ENCODE measurements at regions not wholly inside any gene's neighbourhood (a gene's known extent, or its start where the extent isn't known, plus 50 kb on each side); places are given as distances from the start of the nearest gene placed in this dataset.

DNA sequence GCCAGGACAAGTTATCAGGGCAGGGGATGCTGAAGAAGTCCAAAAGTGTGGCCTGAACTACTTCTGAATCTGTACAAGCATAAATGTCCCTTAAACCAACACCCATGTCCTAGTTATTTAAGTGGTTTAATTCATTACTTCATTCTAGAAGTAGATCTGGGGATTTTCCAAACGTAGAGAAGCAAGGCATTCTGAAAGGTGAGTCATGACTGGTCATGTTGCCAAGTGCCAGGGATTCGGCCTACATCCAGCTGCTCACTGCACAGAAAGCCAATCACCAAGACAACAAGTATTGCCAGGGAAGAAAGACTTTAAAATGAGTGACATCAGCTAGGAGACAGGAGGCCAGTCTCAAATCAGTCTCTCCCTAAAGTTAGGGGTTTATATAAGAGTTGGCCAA lies 396.6 kb downstream of the GABRB3 start:
- no peak for DNase-seq (ENCODE audit: low read depth, low spot score)

DNA sequence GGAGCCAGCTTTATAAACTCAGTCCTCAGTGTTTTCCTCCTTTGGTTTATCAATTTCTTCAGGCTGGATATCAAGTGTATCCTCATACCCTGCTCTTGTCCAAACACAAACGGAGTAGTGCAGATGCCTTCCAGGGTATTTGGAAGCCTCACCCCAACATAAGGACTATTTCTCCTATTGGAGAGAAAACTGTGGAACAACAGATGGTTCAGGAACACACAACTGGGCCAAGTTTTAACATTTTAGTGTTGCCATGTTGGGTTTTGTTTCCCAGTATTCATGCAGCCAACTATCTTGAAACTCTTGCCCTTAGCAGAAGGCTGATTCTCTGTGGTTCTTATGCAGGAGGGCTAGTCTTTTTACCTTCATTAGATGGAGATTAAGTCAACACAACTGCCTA lies 398.1 kb downstream of the GABRB3 start:
- DNase-seq (ENCODE audit: low read depth, low spot score): no peak

DNA sequence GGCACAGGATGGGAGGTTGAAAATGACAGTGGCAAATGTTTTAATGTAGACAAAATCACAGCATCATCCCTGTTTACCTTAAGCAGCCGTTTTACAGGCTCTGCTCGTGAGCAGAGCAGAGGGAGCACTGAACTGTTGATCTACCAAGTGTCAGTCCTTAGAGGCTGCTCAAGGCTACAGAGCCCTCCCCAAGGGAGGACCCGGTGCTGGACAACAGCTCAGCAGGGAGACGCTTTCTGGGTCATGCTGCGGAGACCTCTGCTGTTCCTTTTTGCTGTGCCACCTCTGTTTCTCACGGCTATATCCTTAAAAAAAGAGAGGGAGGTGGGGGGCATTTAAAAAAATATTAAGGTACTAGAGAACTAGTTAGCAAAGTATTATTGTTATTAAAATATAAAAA lies 400.2 kb downstream of the GABRB3 start:
- DNase-seq (ENCODE audit: low read depth, low spot score): no peak

DNA sequence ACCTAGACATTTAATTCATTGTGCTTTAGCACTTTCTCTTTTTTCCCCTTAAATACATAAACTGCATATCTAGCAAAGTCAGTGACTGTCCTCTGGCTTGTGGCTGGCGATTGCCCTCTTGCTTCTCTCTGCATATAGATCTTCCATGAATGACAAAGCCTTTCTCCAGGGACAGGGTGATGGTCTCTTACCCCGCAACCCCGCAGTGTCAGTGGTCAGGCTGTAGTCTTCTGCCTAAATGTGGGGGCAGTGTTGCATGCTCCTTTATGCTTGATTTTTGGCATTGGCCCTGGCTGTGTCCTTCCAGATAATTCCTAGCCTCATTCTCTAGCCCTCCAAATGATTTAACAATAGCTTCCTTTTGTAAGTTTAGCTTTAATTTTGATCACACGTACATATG lies 407.8 kb downstream of the GABRB3 start:
- DNase-seq (ENCODE audit: low read depth, low spot score): no peak

DNA sequence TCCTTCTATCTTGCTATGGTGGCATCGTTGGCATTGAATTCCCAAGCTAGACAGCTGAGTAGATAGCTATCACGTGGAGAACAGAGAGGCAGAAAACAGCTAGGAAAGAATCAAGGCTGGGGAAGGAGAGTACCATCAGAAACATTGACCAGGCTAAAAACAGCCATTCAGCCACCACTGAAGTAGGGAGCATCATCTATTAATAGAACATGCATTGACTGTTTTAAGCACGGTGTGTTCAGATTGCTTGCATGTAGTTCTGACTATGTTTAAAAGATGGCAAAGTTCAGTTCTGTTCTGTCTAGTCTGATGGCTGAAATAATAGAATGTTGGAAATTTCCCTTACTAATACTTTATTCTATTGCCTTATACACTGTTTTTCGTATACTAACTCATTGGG lies 413.0 kb downstream of the GABRB3 start:
- DNase-seq (ENCODE audit: low read depth, low spot score): no peak

DNA sequence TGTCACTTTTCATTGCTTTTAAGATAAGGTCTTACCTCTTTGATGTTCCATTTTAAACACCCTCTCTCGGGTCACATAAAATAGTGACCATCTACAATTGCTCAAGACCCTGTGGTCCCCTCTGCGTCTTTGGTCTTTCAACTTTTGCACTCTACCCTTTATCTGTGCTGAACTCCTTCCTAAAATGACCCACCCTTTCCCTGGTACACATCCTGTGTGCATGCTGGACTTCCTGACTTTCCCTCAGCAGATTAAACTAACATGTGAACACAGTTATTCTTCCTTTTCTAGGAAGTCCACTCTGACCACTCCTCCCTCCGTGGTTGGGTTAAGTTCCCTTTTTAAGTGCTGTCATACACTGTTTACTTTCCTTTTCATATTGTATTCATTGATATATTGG lies 414.2 kb downstream of the GABRB3 start:
- no peak for DNase-seq (ENCODE audit: low read depth, low spot score)

DNA sequence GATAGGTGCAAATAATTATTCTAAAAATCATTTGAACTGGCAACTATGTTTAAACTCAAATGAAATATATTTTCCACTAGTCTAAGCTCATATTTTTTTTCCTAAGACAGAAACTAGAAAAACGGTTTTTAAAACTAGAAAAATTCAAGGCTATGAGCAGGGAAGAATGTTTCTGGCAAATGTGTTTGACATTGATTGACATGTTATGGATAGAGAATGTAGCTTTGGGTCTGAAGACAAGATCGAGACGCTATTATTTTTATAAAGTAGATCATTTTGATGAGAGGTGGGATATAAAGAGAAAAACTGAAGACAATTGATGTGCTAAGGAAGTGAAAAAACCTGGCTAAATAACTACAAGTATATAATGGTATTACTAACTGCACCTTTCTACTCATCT lies 415.2 kb downstream of the GABRB3 start:
- no peak for DNase-seq (ENCODE audit: low read depth, low spot score)

DNA sequence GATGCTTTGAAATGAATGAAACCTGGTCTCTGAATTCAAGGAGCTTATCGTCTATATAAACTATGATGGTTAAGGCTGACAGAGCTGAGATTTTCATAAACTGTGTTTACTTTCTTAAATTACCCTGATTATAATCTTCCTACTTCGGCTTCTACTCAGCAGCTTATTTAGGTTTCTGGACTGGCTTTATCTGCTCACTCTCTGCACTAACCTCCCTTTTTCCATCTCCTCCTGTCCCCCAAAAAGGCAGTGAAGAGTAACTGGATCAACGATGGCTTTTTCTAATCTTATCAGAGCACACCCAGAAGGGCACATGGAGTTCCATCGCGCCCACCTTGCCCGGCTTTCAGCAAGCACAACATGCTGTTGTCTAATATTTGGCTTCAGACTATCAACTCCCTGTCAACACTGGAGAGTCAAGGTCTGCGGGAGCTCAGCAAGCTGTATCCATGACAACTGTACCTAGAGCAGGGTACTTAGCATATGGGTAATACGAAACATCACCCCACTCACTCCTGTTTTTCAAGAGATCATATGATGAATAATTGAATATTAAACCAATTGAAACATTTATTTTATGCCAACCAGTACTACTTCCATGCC lies 417.3 kb downstream of the GABRB3 start:
- no peak for DNase-seq (ENCODE audit: low read depth, low spot score)

DNA sequence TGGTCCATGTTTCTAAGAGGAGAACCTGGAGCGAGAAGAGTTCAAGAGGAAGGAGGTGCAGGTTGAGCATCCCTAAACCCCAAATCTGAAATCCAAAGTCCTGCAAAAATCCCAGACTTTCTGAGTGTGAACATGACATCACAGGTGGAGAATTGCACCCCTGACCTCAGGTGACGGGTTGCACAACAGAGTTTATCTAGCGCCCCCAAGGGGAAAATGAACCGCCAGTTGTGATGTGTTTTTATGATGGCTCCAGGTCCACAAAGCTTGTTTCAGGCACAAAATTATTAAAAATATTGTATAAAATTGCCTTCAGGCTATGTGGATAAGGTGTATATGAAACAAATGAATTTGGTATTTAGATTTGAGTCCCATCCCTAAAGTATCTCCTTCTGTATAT lies 420.0 kb downstream of the GABRB3 start:
- no peak for DNase-seq (ENCODE audit: low read depth, low spot score)

DNA sequence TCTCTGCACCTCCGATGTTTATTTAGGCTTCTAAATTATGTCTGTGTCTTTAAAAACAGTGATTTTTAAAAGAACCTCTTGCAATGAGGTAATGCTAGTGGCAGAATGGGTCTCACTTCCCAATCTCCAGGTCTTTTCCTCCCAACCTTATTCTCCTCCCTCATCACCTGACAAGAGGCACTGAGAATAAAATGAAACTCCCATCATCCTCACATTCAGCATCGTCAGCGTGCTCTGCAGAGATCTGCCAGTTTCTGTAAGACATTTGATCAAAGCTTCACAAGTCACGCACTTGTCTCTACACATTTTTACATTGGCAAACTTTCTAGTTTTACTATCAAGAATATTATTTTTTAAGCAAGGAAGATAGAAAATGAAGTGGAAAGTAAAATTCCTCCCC lies 420.5 kb downstream of the GABRB3 start:
- no peak for DNase-seq (ENCODE audit: low read depth, low spot score)

DNA sequence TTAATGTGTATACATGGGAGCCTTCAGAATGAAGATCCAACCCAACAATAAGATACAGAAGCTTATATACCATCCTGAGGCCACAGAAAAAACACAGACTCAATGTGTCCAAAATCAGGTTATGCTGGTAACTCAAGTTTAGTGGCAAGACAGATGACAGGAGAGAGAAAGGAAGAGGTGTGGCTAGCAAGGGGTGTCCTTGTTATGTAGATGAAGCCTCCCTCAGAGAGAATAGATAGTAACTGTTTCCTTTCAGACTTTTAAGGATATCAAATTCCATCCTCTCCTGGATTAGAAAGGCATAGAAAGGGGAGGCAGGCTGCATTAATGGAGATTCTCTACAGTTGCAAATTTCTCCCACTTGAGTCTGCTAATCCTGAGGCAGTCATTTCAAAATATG lies 447.4 kb downstream of the GABRB3 start:
- DNase-seq (ENCODE audit: low read depth, low spot score): peak; percentile 42

DNA sequence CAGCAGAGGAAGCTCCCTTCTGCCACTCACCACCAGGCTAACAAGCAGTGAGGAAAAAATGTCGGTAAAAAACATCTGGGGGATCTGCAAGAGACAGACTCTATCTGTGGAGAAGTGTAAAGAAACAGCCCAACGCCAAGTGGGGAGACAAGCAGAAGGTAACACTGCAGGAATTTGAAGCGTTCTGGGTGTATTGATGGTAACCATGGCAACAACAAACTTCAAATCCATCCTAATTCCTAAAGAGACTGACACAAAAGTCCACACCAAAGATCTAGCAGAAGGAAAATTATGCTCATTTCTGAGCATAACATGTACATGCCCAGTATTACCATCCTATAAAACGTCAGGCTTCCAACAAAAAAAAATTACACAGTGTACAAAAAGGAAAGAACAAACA lies 449.3 kb downstream of the GABRB3 start:
- DNase-seq (ENCODE audit: low read depth, low spot score): no peak

DNA sequence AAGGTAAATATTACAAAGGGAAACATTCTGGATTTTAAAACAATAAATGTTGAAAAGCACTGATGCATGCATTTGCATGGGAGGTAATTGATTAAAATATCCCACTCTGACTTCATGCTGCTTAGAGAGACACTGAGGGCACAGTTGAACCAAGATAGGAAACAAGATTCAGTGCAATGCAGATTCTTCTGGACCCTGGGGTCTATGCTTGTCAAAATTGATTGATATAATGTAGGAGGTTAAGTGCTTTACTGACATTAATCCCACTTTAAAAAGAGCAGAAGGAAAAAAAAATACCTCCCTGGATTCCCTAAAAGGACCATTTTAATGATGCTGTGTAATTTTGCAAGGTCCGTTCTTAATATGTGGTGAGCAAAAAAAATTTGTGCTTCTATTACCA lies 454.2 kb downstream of the GABRB3 start:
- no peak for DNase-seq (ENCODE audit: low read depth, low spot score)

DNA sequence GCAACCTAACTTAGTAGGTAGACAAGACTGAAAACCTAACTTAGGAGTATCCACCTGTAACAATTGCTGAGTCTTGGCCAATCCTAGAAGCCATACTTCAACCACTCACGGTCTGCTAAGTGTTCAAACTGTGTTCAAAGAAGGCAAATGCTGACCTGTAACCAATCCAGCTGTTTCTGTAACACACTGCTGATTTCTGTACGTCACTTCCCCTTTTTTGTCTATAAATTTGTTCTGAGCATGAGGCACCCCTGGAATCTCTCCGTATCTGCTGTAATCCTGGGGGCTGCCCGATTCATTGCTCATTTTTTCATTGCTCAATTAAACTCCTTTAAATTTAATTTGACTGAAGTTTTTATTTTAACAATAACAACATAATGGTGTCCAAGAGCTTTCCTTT lies 451.4 kb upstream of the ATP10A start:
- DNase-seq (ENCODE audit: low read depth, low spot score): no peak

DNA sequence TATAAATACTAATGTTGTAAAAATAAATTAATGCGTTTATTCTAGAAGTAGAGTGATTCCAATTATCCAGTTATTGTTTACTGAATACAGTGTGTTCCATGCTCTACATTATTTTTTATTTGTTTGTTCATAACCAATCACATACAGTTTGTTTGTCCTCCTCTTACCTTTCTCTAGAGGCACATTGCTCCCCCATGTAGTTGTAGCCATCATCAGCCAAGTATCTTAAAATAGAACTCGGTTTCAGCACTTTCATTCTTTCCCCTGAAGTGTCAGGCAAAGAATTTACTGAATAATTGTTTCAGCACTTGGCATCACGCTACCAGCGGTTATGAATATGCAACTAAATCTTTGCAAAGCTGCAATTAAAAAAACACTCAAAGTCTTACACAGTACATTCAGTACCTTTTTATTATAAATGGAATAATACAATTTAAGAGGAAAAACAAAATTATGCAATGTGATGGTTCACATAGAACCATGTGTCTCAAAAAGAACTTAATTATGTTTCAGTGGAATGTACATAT lies 448.6 kb upstream of the ATP10A start:
- no peak for DNase-seq (ENCODE audit: low read depth, low spot score)

DNA sequence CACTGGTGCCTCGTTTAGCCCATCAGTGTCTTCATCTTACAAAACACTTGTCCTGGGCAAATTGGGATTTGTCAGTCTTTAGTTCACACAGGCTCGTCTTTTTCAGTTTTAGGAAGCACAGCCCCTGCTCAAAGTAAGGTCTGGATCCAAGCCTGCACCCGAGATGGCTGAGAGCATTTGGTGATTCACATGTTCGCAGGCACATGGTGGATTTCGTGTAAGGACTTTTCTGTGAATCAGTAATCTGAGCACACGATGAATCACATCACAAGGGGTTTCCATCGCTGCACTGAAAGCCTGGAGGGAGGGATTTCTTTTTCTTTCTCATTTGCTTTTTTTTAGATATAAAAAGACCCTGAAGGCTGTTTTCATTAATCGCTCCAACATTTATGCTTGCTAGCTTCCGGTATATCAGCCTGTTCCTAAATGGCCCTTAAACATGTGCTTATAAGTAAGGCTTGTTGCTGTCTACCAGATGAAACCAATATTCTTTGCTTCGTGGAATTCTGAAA lies 435.6 kb upstream of the ATP10A start:
- no peak for DNase-seq (ENCODE audit: low read depth, low spot score)

DNA sequence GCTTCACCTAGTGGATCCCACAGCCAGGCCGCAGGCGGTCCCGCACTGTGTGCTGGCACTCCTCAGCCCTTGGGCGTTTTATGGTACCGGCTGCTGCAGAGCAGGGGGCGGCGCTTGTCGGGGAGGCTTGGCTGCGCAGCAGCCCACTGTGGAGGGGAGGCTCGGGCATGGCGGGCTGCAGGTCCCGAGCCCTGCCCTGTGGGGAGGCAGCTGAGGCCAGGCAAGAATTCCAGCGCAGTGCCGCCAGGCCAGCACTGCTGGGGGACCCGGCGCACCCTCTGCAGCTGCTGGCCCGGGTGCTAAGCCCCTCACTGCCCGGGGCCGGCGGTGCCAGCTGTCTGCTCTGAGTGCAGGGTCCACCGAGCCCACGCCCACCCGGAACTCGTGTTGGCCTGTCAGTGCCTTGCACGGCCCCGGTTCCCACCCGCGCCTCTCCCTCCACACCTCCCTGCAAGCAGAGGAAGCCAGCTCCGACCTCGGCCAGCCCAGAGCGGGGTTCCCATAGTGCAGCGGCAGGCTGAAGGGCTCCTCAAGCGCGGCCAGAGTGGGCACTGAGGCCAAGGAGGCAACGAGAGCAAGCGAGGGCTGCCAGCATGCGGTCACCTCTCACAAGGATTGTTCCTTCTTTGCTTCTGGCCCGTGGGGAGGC lies 435.0 kb upstream of the ATP10A start:
- no peak for DNase-seq (ENCODE audit: low read depth, low spot score)

DNA sequence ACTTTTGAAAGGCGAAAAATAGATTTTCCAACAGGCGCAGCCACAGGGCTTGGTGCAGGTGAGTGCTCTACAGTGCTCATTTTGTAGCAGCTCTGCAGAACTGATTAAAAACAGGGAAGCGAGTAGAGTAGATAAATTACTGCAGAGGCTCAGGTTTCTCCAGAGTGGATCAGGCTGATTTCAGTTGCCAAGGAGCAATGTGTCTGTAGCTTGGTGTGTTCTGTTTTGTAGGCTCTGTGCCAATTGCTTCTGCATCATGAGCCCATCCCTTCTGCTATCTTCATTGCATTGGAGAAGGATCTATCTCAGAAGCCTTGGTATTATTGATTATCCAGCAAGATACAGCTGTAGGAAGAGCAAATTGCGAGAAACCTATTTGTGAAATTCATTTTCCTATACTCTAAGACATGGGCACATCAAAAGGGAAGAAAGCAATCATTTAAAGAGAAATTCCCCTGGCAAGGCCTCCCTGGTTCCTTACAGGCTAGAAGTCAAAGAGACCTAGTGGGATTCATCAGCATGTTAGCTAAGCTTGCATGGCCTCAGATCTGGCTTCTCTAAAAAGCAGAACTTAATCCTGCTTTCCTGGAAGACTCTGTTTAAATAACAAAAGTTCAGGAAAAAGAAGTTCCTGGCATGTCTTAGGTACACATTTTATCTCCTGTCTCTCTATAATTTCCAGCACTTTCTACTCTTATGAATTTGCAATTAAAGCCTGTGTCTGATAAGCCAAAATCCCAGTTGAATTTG lies 432.4 kb upstream of the ATP10A start:
- DNase-seq (ENCODE audit: low read depth, low spot score): no peak

DNA sequence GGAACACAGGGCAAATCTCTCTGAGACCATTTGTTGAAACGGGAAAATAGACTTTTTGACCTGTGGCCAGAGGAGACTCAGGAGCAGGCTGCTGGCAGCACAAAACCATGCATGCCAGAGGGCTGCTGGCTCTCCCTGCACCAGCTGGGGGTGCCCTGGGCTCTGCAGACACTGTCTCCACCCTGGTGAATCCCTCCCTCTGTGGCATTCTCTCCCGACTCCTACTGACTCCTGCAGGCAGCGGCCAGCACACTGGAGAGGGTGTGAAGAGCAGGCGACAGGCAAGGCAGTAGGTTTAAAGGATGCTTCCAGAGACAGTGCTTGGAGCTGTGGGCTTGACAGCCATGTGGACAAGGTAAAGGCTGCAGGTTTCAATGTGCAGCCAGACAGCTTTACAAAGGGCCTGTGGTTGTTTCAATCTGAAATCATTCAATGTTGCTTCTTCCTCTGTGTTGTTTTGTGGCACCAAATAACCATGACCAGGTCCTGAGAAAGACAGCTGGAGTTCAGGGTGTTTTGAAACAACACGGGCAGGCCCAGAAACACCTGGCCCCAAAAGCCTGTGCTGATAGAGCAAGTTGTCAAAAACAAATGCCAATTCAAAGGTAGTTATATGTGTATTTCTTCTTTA lies 431.0 kb upstream of the ATP10A start:
- peak; percentile 67 for DNase-seq (ENCODE audit: low read depth, low spot score)

DNA sequence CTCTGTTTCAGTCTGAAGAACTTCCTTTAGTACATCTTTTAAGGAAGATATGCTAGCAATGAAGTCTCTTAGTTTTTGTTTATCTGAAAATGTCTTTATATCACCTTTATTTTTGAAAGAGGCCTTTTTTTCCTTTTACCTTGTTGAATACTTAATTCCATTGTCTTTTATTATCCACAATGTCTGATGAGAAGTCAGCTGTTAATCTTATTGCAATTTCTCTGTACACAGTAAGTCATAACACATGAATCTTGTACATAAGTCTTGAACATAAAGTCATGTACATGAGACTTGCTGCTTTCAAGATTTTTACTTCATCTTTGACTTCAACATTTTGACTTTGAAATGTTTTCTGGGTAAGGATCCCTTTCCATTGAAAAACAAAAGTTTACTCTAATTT lies 424.3 kb upstream of the ATP10A start:
- DNase-seq (ENCODE audit: low read depth, low spot score): no peak

DNA sequence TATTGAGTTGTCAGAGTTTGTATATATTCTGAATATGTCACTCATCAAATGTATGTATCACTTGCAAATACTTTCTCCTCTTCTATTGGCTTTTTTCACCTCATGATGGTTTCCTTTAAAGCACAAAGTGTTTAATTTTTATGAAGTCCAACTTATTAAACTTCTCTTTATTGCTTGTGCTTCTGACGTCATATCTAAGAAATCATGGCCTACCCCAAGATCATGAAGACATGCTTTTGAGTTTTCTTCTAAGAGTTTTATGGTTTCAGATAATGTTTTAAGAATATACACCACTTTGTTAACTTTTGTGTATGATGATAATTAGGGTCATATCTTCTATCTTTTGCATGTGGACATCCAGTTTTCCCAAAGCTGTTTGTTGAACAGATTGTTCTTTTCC lies 417.2 kb upstream of the ATP10A start:
- DNase-seq (ENCODE audit: low read depth, low spot score): no peak

DNA sequence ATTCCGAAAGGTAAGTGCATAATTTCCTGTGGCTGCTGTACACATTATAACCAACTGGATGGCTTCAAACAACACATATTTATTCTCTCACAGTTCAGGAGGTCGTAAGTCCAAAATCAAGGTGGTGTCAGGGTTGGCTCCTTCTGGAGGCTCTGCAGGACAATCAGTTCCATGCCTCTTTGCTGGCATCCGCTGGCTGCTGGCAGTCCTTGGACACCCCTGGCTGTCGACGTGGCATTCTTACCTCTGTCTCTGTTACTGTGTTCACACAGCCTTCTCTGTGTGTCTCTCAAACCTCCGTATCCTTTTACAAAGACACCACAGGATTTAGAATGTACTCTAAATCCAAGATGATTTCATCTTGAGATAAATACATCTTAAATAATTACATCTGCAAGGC lies 398.8 kb upstream of the ATP10A start:
- DNase-seq (ENCODE audit: low read depth, low spot score): no peak

Data from ELF-1 (cell line).